ENCODE measurements at regions not wholly inside any gene's neighbourhood (a gene's known extent, or its start where the extent isn't known, plus 50 kb on each side); places are given as distances from the start of the nearest gene placed in this dataset.

DNA sequence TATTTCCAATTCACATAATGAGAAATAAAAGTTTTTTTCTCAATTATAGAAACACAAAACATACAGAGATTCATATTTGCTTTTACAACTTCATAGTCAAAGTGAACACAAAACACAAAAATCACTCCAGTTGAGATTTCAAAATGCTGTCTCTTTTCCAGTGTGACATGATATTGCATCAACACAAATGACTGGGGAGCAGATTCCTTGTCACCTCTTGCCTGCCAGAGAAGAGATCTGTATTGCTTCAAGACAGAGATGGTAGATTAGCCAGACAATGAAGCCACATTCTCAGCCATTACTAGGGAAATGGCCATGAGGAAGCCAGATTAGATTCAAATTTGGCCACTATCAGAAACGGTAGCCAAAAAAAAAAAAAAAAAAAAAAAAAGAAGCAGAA lies 2313.1 kb upstream of the AGA start:
- DNase-seq = no peak

- no peak for DNase-seq
Observed at GRCh38 chr4:179757641-179758040, 2315.4 kb upstream of the AGA start.

DNA sequence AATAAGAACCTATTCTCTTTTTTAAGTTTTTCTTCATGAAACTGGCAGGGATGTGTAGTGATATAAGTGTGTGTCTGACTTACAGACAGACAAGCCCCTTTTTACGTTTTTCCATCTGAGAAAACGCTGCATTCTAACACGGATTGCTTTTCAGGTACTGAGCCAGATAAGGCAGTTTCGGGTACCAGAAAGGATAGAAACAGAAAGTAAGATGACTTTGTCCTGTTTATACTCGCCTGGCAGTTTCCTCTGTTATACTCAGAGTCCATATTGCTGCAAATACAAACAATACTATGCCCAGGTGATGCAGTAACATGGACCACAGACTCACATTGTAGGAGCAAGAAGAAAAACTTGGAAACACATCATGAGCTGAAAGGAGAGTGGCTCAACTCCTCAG lies 2320.6 kb upstream of the AGA start:
- DNase-seq = no peak

DNA sequence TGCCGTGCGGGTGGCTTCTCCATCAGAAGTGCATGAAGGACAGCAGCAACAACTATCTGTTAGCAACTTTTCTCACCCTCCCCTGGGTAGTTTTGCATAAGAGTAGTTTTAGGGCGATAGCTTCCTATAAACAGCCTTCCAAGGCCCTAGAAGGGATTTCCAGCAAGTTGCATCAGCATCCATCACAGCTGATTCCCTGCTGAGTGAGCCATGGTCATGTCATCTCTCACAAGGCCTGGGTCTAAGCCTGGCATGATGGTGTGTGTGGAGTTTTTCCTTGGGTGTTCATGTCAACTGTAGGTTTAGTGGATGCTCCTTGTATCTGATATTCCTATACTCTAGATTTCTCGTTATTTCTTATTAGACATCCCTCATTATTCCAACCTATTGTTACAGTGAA lies 2324.7 kb upstream of the AGA start:
- no peak for DNase-seq

DNA sequence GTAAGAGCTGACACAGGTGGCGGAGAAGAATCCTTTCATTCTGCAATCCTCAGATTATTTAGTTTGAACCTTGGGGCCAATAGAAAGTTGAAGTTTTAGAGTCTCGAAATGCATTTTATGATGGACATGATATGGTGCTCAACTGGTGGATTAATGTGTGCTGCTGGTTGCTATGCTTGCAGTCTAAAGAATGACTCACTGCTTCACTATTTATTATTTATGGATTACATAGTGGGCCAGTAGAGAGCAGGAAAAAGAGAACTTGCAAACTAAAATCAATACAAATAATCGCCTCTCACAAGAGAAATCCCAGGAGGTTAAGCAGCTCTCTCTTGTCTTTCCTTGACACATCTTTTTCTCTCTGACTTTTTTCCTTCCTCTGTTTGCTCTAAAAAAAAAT lies 2326.8 kb upstream of the AGA start:
- no peak for DNase-seq

GRCh38 chr4:179797738-179798137 lies 2355.5 kb upstream of the AGA start:
- no peak for DNase-seq

DNA sequence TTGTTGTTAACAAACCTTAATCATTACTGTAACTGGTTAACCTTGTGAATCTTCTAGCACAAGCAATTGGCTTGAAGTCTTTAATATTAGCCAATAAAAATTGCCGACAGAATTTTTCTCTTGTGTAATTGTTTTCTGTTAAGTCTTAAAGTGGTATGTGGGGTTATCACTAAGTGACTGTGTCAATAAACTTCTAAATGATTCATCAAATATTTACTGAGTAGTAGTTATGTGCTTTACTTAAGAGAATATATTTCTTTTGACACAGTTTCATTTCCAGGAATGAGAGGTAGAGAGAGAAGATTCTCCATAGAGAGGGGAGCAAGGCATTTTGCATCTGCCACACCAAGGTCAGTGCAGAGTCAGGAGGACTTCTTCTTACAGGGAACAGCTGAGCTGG lies 2361.6 kb upstream of the AGA start:
- no peak for DNase-seq

DNA sequence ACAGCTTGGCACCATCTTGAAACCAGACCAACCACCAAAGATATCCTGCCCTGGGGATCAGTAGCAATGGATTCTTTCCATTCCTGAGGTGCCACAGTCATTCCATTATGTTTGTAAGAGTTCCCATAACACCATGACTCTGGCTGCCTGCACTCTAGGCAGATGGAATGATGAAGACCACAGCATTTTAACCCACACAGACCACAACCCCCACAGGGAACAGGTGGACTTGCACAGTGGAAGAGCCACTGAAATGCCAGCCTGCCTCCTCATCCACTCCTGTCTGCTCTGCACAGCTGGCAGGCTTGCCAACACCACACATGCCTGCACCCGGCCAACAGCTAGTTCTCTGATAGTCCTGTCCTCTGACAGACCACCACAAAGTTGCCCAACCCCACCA lies 2362.2 kb upstream of the AGA start:
- no peak for DNase-seq

DNA sequence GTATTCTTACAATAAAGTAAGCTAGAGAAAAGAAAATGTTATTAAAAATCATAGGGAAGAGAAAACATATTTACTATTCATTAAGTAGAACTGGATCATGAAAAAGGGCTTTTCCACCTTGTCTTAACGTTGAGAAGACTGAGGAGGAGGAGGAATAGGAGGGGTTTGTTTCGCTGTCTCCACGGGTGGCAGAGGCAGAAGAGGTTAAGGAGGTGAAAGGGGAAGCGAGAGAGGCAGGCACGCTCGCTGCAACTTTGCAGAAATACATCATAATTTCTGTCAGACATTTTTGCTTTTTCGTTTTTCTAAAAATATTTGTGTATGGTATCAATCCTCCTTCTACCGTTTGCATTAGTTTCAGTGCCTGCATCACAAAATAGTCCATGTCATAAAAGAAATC lies 2375.1 kb upstream of the AGA start:
- DNase-seq = no peak

DNA sequence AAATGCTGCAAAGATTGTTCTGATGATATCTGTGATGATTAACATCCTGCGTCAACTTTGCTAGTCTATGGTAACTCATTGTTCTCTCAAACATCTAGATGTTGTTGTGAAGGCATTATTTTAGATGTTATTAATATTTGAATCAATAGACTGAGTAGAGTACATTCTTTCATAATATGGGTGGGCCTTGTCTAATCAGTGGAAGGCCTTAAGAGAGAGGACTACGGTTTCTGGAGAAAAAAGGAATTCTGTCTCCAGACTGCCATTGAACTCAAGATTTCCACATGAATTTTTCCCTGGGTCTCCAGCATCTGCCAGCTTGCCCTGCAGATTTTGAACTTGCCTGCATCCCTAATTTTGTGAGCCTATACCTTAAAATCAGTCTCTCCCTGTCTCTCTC lies 2381.1 kb upstream of the AGA start:
- no peak for DNase-seq

DNA sequence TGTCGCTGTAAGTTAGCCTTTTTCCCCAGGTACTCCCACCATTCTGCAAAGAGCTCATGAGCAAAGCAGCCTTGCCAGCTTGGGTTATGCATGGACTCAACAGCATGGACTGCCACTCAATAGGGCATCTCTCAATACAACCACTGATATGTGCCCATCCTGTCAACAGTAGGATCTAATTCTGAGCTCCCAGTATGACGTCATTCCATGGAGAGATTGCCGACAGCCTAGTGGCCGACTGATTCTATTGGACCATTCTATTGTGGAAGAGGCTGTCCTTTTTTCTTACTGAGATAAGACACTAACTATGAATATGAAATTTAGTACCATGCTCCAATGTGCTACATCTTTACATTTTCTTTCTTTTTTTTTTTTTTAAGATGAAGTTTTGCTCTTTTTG lies 2389.0 kb upstream of the AGA start:
- no peak for DNase-seq

GRCh38 chr4:179836179-179837075 lies 2394.2 kb upstream of the AGA start:
- DNase-seq = no peak

DNA sequence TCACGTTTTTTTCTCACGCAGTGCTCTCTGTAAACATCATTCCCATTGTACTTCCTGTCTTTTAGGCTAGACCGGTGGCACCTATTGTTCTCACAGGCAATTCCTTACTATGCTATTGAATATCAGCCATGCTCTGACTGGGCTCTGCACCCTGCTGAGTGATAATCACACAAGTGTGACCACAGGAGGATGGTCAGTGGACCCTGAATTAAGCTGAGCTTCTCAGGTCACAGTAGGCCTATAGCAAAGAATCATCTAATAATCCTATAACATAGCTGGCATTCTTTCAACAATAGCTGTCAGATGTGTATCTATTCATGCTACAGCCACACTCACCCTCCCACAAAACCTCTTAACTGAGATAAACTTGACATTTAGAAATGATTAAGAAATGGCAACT lies 2399.8 kb upstream of the TENM3 start:
- no peak for DNase-seq

DNA sequence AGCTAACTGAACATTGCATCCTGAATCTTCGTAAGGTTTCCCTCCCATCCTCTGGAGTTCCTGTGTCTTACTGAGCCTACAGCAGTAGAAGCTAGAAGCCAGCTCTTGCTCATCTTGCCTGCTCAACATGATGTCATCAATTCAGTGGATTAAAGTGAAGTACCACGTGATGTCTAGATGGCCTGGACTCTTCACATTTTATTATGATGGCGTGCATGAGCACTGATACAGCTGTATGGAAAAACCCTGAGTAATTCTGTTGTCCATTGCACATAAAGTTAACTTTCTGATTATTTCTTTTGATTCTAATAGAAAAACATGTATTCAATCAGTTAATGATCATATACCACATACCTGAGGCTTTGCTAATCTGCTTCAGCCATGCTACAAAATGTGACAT lies 2387.7 kb upstream of the TENM3 start:
- no peak for DNase-seq

- DNase-seq = no peak
Observed at GRCh38 chr4:179858221-179858620, 2385.0 kb upstream of the TENM3 start.

- peak in 1 of 2 donors; percentile 3 for DNase-seq
Observed at GRCh38 chr4:179867300-179867878, 2375.8 kb upstream of the TENM3 start.

DNA sequence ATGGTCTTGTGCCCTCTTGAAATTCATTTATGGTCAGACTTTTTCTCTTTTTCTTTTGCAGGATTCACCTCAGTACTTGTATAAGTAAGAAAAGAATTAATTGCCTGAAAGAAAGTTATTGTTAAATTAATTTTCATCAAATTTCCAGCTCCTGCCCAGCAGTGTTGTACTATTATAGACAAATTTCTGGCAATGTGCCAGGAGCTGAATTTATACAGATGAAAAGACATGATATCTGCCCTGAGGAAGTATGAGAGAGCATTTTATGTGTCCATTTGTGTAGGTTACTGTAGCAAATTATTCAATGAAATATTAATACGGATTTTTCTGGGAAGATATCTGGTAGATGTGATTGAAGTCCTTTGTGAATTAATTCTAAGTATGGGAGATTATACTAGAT lies 2371.5 kb upstream of the TENM3 start:
- no peak for DNase-seq

DNA sequence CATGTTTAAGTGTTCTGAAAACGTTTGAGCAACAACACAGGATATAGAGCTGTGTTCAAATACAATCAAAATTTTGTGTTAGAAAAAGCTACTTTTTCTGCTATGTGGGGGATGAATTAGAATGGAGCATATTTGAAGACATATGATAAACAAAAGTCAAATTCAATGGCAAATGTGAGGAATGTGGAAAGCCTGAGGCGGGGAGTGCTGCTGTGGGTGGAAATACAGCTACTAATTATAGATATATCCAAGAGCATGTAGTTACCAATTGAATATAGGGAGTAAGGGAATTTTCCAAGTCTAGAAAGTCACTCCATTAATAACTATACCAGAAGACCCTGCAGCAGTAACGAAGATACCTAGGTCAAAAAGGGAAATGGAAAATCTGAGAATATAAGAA lies 2370.4 kb upstream of the TENM3 start:
- no peak for DNase-seq

DNA sequence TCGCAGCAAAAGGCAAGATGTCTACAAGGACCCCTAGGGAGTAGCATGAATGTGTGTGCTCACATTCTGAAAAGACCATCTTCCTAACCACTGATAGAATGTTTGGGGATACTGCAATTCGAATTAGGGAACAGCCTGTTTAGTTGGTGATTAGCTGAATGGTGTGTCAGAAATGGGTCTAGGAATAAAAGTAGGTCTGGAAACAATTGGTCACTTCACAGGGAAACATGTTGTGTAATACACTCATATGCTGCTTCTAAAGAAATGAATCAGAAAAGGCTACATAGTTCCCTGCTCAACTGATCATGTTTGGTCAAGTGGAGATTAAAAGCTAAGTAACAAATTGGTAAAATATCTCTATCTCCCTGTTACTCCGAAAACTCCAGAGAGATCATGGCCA lies 2362.4 kb upstream of the TENM3 start:
- no peak for DNase-seq

- DNase-seq = no peak
Observed at GRCh38 chr4:179894066-179894778, 2349.0 kb upstream of the TENM3 start.

- no peak for DNase-seq
Observed at GRCh38 chr4:179919587-179919986, 2323.6 kb upstream of the TENM3 start.

DNA sequence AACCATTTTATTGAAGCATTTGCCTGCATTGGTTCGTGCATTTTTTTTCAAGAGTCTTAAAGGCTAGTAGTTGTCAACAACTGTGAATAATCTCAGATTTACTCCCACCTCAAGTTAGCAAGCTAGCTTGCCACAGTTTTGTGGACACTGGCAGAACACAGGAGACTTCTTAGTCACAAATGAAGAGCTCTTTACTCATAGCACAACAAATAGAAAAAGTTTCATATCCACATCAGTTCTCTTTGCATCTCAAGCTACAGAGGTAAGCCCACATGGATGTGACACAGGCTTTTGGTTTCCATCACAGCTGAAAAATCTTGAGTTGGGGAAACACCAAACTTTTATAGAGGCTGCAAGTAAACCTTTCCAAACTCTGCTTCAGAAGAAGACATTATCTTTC lies 2315.7 kb upstream of the TENM3 start:
- no peak for DNase-seq

- DNase-seq = no peak
Observed at GRCh38 chr4:179941911-179942310, 2301.3 kb upstream of the TENM3 start.

- DNase-seq = no peak
Observed at GRCh38 chr4:179976777-179977176, 2266.4 kb upstream of the TENM3 start.
